MM.1S (cell line): ENCODE measurements at regions not wholly inside any gene's neighbourhood (a gene's known extent, or its start where the extent isn't known, plus 50 kb on each side); places are given as distances from the start of the nearest gene placed in this dataset.

Experiments
- DNase-seq: peaks from one replicate; pipeline ENCODE4 v3.0.0-alpha.2; 2015
- H2AFZ ChIP-seq: fragments of 300-600 bp; sonication (generic); 2 replicates; pipeline ENCODE4 v1.6.0; 2016; ENCODE audit warnings: antibody characterized with exemption, low read length
- H3F3A ChIP-seq: fragments of 300-600 bp; sonication (generic); 2 replicates; pipeline ENCODE4 v1.6.1; 2016; ENCODE audit warnings: mild to moderate bottlenecking, antibody characterized with exemption, low read length, moderate library complexity, mixed read lengths; ENCODE audit not compliant: insufficient read depth
- H3K27ac ChIP-seq: fragments of 300-600 bp; sonication (generic); 2 replicates; pipeline ENCODE4 v1.5.1; 2016; ENCODE audit warnings: mild to moderate bottlenecking, low read length
- H3K27me3 ChIP-seq: fragments of 300-600 bp; sonication (generic); replicated peaks from 2 replicates; pipeline ENCODE4 v1.6.0; 2016; ENCODE audit warnings: low read length; ENCODE audit not compliant: insufficient read depth
- H3K36me3 ChIP-seq: fragments of 300-600 bp; sonication (generic); replicated peaks from 2 replicates; pipeline ENCODE4 v1.6.1; 2016; ENCODE audit warnings: mild to moderate bottlenecking, low read length, mixed read lengths; ENCODE audit not compliant: insufficient read depth
- H3K4me1 ChIP-seq: fragments of 300-600 bp; sonication (generic); 2 replicates; pipeline ENCODE4 v1.6.1; 2016; ENCODE audit warnings: low read length, mixed read lengths
- H3K4me2 ChIP-seq: fragments of 300-600 bp; sonication (generic); 2 replicates; pipeline ENCODE4 v1.6.0; 2016; ENCODE audit warnings: low read depth, low read length
- H3K4me3 ChIP-seq: fragments of 300-600 bp; sonication (generic); 2 replicates; pipeline ENCODE4 v1.5.1; 2016; ENCODE audit warnings: low read length, mixed read lengths
- H3K79me2 ChIP-seq: fragments of 300-600 bp; sonication (generic); 2 replicates; pipeline ENCODE4 v1.6.1; 2016; ENCODE audit warnings: mixed run types, low read length, mixed read lengths
- H3K9ac ChIP-seq: fragments of 300-600 bp; sonication (generic); 2 replicates; pipeline ENCODE4 v1.6.1; 2016; ENCODE audit warnings: low read length, mixed read lengths
- H3K9me2 ChIP-seq: fragments of 300-600 bp; sonication (generic); replicated peaks from 2 replicates; pipeline ENCODE4 v1.6.1; 2016; ENCODE audit warnings: mild to moderate bottlenecking, low read length, mixed read lengths; ENCODE audit not compliant: insufficient read depth
- H3K9me3 ChIP-seq: fragments of 300-600 bp; sonication (generic); replicated peaks from 2 replicates; pipeline ENCODE4 v1.6.1; 2016; ENCODE audit warnings: mild to moderate bottlenecking, low read length, mixed read lengths; ENCODE audit not compliant: insufficient read depth
- H4K20me1 ChIP-seq: fragments of 300-600 bp; sonication (generic); 2 replicates; pipeline ENCODE4 v1.6.1; 2016; ENCODE audit warnings: mild to moderate bottlenecking, low read length, moderate library complexity, mixed read lengths; ENCODE audit not compliant: insufficient read depth
- EZH2 ChIP-seq: fragments of 300-600 bp; sonication (generic); optimal IDR thresholded peaks from 2 replicates; pipeline ENCODE3; 2017; ENCODE audit warnings: low read depth, mild to moderate bottlenecking, antibody characterized with exemption, low read length, mixed read lengths
- EZH2phosphoT487 ChIP-seq: fragments of 300-600 bp; sonication (generic); IDR thresholded peaks from 2 replicates; pipeline ENCODE4 v1.6.1; 2018; ENCODE audit warnings: antibody characterized with exemption, low read length
- TF ChIP-seq, protein P1 (sequence below): fragments of 300-600 bp; sonication (generic); IDR thresholded peaks from 2 replicates; pipeline ENCODE4 v1.5.1; 2016; ENCODE audit warnings: antibody characterized with exemption, low read length, mixed read lengths

DNA sequence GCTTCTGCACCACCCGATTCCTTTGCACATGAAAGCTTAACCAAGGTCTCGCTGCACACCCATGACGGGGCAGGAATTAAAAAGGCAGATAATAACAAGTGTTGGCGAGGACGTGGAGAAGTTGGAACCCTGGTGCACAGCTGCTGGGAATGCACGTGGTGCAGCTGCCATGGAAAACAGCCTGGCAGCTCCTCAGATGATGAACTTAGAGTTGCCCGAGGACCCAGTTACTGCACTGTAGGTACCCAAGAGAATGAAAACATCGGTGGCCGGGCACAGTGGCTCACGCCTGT is 211.6 kb upstream of the CIBAR2 start:
- Histone ChIP-seq H3K79me2 (no peaks in the 10 kb centered on the region), H3K4me2 (no peak overlapping the region), H3K9me3 (no peaks in the 10 kb centered on the region), H3K36me3 (no peaks in the 10 kb centered on the region), H3K4me1 (no peaks in the 10 kb centered on the region), H3F3A (no peaks in the 10 kb centered on the region), H3K4me3 (no peak overlapping the region), H2AFZ (no peak overlapping the region), H3K27ac (no peak overlapping the region), H3K9me2 (no peaks in the 10 kb centered on the region), H4K20me1 (no peaks in the 10 kb centered on the region), H3K9ac (no peak overlapping the region), H3K27me3 (peaks cover 80% of the 10 kb centered on the region)
- no peak for DNase-seq
- TF ChIP-seq EZH2 (no peak), EZH2phosphoT487 (no peak)
- TF ChIP-seq, protein P1, sequence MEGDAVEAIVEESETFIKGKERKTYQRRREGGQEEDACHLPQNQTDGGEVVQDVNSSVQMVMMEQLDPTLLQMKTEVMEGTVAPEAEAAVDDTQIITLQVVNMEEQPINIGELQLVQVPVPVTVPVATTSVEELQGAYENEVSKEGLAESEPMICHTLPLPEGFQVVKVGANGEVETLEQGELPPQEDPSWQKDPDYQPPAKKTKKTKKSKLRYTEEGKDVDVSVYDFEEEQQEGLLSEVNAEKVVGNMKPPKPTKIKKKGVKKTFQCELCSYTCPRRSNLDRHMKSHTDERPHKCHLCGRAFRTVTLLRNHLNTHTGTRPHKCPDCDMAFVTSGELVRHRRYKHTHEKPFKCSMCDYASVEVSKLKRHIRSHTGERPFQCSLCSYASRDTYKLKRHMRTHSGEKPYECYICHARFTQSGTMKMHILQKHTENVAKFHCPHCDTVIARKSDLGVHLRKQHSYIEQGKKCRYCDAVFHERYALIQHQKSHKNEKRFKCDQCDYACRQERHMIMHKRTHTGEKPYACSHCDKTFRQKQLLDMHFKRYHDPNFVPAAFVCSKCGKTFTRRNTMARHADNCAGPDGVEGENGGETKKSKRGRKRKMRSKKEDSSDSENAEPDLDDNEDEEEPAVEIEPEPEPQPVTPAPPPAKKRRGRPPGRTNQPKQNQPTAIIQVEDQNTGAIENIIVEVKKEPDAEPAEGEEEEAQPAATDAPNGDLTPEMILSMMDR = no peak

DNA sequence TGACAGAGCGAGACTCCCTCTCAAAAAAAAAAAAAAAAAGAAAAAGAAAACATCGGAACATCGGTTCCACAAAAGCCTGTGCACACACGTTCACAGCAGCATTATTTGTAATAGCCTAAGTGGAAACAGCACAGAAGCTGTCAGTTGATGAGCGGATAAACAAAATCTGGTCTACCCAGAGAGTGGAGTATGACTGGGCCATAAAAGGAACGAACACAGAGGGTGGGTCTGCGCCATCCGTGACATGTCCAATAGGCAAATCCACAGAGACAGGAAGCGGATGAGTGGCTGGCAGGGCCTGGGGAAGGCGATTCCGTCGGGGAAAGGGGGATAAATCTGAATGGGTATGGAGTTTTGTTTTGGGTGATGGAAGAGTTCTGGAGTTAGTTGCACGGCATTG is 212.2 kb upstream of the CIBAR2 start:
- DNase-seq = no peak
- Histone ChIP-seq H4K20me1 (no peaks in the 10 kb centered on the region), H2AFZ (no peak overlapping the region), H3K27me3 (peaks cover 80% of the 10 kb centered on the region), H3K4me3 (no peak overlapping the region), H3K36me3 (no peaks in the 10 kb centered on the region), H3K27ac (no peak overlapping the region), H3F3A (no peaks in the 10 kb centered on the region), H3K4me1 (no peaks in the 10 kb centered on the region), H3K4me2 (no peak overlapping the region), H3K9me3 (no peaks in the 10 kb centered on the region), H3K9me2 (no peaks in the 10 kb centered on the region), H3K79me2 (no peaks in the 10 kb centered on the region), H3K9ac (no peak overlapping the region)
- TF ChIP-seq EZH2phosphoT487 = no peak
- no peak for TF ChIP-seq EZH2
- TF ChIP-seq, protein P1 = no peak

DNA sequence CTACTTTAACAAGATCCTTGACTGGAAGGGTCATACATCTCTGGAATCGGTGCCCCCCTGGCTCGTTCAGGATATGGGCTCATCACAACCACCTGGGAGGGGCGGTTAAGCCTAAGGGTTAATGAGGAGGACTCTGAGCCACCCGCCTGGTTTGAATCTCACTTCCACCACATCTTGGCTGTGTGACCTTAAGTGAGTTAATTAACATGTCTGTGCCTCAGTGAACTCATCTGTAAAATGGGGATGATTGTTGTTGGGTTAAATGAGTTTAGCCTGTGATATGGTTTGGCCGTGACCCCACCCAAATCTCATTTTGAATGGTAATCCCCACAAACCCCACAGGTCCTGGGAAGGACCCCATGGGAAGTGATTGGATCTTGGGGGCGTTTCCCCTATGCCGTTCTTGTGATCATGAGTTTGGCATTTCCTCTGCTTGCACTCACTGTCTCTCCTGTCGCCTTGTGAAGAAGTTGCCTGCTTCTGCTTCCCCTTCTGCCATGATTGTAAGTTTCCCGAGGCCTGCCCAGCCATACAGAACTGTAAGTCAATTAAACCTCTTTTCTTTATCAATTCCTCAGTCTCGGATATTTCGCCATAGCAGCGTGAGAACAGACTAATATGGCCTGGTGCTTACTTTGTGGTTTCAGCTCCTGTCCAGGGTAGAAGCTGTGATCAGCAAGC is 214.0 kb upstream of the CIBAR2 start:
- Histone ChIP-seq H3K4me1 (no peaks in the 10 kb centered on the region), H3K4me2 (no peak overlapping the region), H3F3A (no peaks in the 10 kb centered on the region), H2AFZ (no peak overlapping the region), H3K9me3 (no peaks in the 10 kb centered on the region), H3K27ac (no peak overlapping the region), H3K79me2 (no peaks in the 10 kb centered on the region), H3K4me3 (no peak overlapping the region), H3K36me3 (no peaks in the 10 kb centered on the region), H4K20me1 (no peaks in the 10 kb centered on the region), H3K27me3 (peaks cover 73% of the 10 kb centered on the region), H3K9ac (no peak overlapping the region), H3K9me2 (no peaks in the 10 kb centered on the region)
- TF ChIP-seq EZH2phosphoT487 (no peak), EZH2 (no peak)
- TF ChIP-seq, protein P1 = no peak
- no peak for DNase-seq
